Ascending aorta (tissue), 2 donors: ENCODE measurements at regions not wholly inside any gene's neighbourhood (a gene's known extent, or its start where the extent isn't known, plus 50 kb on each side); places are given as distances from the start of the nearest gene placed in this dataset.

Source experiments
- DNase-seq, 2 donors: peaks; one replicate each; pipeline ENCODE4 v3.0.0-alpha.2; 2019; ENCODE audit warnings: low spot score in 2 of 2
- H3K27ac ChIP-seq, 2 donors: fragments of 200-600 bp; sonication (generic); one replicate each; pipeline ENCODE4 v1.5.1; 2016 to 2017; ENCODE audit warnings: mild to moderate bottlenecking in 1 of 2
- H3K27me3 ChIP-seq: fragments of 200-600 bp; sonication (generic); one replicate; pipeline ENCODE4 v1.5.1; 2017
- H3K36me3 ChIP-seq, 2 donors: fragments of 200-600 bp; sonication (generic); one replicate each; pipeline ENCODE4 v1.5.1; 2016
- H3K4me1 ChIP-seq, 2 donors: fragments of 200-600 bp; sonication (generic); one replicate each; pipeline ENCODE4 v1.5.1; 2016 to 2017; ENCODE audit warnings: mild to moderate bottlenecking in 1 of 2
- H3K4me3 ChIP-seq, 2 donors: fragments of 200-600 bp; sonication (generic); one replicate each; pipeline ENCODE4 v1.5.1; 2016 to 2017; ENCODE audit warnings: mild to moderate bottlenecking in 1 of 2
- H3K9me3 ChIP-seq, 2 donors: fragments of 200-600 bp; sonication (generic); one replicate each; pipeline ENCODE4 v1.5.1; 2016
- intact Hi-C: fragments of 100-400 bp; cut with DNase I; formaldehyde crosslinking; loops from one replicate; pipeline ENCODE4 v1.15.1; 2023
- TF ChIP-seq, protein P1 (sequence below), 3 experiments: fragments of 200-600 bp in 2 of 3; fragments of 450-650 bp in 1 of 3; sonication (generic) in 2 of 3; IDR thresholded peaks; one replicate each; pipeline ENCODE4 v1.5.1; 2016 to 2019; ENCODE audit warnings: antibody characterized with exemption in 3 of 3, mild to moderate bottlenecking in 1 of 3, moderate library complexity in 1 of 3

DNA sequence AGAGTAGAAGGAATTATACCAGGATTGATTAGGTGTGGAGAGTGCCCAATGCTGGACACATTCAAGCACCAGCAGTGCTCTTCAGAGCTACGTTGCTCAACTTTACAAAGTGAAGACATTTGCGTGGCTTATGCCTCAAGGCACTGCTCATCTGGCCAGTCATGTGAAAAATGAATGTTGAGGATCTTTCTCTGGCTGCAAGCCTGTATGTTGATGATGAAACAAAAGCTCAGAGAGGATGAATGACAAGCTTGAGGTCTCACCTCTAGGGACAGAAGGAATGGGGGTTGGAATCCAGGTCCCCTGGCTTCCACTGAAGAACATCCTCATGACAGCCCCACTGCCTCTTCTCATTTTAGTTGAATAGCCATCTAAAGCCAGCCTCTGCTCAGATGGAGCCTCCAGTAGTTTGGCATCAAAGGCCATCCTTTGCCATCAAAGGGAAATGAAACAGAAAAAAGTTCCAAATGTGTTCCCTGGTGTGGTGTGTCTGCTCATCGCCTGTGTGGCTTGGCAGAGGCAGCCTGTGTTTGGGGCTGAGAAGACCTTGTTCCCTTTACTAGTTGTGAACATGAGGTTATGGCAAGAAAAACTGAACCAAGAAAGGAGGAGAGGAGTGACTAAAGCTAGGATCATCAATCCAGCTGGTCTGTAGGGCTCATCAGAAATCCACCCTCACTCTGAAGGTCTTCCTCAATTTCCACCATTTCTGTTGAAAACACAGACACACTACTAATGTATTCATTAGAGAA is 114.0 kb upstream of the KL start:
- Histone ChIP-seq H3K27me3 (no peaks in the 10 kb centered on the region), H3K27ac (peak overlapping the region; percentile 60 to 72), H3K4me1 (peaks cover 0 to 13% of the 10 kb centered on the region in 2 donors), H3K9me3 (no peaks in the 10 kb centered on the region), H3K4me3 (peak overlapping the region in 1 of 2 donors; percentile 35), H3K36me3 (no peaks in the 10 kb centered on the region)
- TF ChIP-seq, protein P1, sequence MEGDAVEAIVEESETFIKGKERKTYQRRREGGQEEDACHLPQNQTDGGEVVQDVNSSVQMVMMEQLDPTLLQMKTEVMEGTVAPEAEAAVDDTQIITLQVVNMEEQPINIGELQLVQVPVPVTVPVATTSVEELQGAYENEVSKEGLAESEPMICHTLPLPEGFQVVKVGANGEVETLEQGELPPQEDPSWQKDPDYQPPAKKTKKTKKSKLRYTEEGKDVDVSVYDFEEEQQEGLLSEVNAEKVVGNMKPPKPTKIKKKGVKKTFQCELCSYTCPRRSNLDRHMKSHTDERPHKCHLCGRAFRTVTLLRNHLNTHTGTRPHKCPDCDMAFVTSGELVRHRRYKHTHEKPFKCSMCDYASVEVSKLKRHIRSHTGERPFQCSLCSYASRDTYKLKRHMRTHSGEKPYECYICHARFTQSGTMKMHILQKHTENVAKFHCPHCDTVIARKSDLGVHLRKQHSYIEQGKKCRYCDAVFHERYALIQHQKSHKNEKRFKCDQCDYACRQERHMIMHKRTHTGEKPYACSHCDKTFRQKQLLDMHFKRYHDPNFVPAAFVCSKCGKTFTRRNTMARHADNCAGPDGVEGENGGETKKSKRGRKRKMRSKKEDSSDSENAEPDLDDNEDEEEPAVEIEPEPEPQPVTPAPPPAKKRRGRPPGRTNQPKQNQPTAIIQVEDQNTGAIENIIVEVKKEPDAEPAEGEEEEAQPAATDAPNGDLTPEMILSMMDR (IDR thresholded peaks at IDR 0.05), result no peak
- no peak for DNase-seq
- intact Hi-C loops, result no loop called here

DNA sequence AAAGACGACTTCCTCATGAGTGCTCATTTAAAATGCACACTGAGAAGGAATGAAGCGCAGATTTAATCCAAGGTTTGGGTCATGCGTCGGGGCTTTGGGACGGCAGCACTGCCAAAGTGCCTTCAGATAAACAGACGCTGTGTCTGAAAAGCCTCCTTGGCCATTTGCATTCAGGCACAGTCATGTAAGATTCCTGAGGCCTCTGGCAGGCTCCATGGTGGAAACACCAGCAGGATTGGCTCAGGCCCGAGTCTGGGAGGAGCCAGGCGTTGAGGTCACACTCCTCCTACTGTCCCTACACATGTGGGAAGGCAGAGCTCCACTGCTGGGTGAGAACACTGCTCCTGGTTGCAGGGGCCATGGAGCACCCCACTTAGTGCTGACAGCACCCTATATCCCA is 113.3 kb upstream of the KL start:
- intact Hi-C loops, result no loop called here
- peaks cover 0 to 13% of the 10 kb centered on the region in 2 donors for H3K4me1 ChIP-seq
- H3K36me3 ChIP-seq, result no peaks in the 10 kb centered on the region
- H3K27me3 ChIP-seq, result no peaks in the 10 kb centered on the region
- TF ChIP-seq, protein P1 (IDR thresholded peaks at IDR 0.05), result no peak
- H3K9me3 ChIP-seq, result no peaks in the 10 kb centered on the region
- DNase-seq, result peak; percentile 21 to 86
- peak overlapping the region; percentile 60 to 72 for H3K27ac ChIP-seq
- H3K4me3 ChIP-seq, result peak overlapping the region in 1 of 2 donors; percentile 35

DNA sequence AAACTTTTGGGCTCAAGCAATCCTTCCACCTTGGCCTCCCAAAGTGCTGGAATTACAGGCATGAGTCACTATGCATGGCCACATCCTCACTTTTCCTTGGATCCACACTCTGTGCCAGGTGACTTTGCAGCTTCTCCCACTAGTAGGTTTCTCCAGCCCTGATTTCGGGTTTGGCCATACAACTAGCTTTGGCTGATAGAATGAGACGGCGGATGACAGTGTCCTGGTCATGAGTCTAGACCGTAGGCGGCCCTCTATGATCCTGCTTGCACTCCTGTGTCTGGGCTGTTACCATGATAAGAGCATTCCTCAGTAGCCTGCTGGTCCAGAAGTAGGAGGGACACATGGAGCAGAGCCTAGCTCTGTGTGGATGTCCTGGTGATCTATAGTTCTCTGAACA is 112.5 kb upstream of the KL start:
- Histone ChIP-seq H3K27me3 (no peaks in the 10 kb centered on the region), H3K27ac (peak overlapping the region; percentile 60 to 72), H3K9me3 (no peaks in the 10 kb centered on the region), H3K4me1 (peaks cover 0 to 13% of the 10 kb centered on the region in 2 donors), H3K4me3 (no peak overlapping the region), H3K36me3 (no peaks in the 10 kb centered on the region)
- no peak for DNase-seq
- intact Hi-C loops, result no loop called here
- TF ChIP-seq, protein P1 (IDR thresholded peaks at IDR 0.05), result no peak

DNA sequence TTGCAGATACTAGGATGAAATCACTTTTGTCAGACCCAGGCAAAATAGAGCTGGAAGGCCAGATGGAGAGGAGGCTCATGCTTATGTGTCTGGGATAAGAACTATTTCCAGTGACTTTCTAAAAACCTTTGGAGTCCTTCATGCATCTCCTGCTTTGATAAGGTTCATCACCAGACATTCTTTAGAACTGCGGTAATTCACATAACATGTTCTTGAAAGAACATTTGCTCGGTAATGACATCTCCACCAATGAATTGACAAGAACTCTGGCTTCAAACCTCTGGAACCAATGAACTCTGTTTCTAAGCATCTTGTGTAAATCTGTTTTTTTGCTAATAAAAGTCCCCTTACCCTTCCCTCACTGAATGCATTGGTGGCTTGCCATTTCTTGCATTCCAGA is 112.0 kb upstream of the KL start:
- H3K4me3 ChIP-seq, result no peak overlapping the region
- H3K4me1 ChIP-seq, result peaks cover 0 to 13% of the 10 kb centered on the region in 2 donors
- no peaks in the 10 kb centered on the region for H3K27me3 ChIP-seq
- DNase-seq, result no peak
- H3K36me3 ChIP-seq, result no peaks in the 10 kb centered on the region
- TF ChIP-seq, protein P1 (IDR thresholded peaks at IDR 0.05), result no peak
- peak overlapping the region in 1 of 2 donors; percentile 60 for H3K27ac ChIP-seq
- intact Hi-C loops, result no loop called here
- no peaks in the 10 kb centered on the region for H3K9me3 ChIP-seq

DNA sequence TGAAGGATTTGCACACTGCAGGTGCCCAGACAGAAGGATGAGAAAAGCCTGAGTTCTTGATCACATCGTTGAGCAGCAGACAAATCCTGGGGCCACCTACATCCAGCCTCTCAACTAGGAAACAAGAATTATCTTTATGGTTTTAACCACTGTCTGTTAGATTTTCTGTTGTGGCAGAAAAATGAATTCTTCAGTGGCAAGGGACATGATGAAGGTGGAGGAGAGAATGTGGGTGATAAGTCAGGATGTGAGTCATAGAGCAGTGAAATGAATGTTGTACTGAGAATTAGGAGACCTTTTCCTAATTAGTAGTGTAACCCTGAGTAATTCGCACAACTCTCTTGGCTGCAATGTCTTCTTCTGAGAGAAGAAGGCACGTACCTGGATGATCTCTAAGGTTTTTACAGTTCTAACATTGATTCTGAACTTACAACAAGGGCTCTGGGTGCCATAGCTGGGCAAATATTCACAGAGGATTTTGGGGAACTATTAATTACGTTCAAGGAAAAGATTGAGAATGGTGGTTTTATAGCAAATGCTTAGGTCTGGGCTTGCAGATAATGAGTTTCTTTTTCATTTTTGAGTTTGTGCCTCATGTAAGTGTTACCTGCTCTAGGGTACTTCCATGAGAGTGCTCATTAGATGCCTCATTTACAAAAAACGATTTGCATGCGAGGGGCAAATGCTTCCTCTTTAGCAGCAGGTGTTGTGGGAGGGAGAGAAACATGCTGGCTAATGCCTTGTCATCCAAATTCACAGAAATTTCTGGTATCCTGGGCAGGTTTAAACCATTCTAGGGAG is 111.0 kb upstream of the KL start:
- H3K4me1 ChIP-seq, result peaks cover 0 to 13% of the 10 kb centered on the region in 2 donors
- DNase-seq, result no peak
- intact Hi-C loops, result no loop called here

More for the DNA sequence above, 111.0 kb upstream of the KL start:
- H3K36me3 ChIP-seq, result no peaks in the 10 kb centered on the region
- H3K27me3 ChIP-seq, result no peaks in the 10 kb centered on the region
- H3K9me3 ChIP-seq, result no peaks in the 10 kb centered on the region
- peak overlapping the region in 1 of 2 donors; percentile 9 for H3K27ac ChIP-seq
- TF ChIP-seq, protein P1 (IDR thresholded peaks at IDR 0.05), result no peak
- H3K4me3 ChIP-seq, result no peak overlapping the region
